T-helper 2 cell (primary cell): ENCODE measurements at regions not wholly inside any gene's neighbourhood (a gene's known extent, or its start where the extent isn't known, plus 50 kb on each side); places are given as distances from the start of the nearest gene placed in this dataset.
"Not testable (repeated sequence)": the region's sequence is repeated elsewhere in the genome, so short reads cannot be mapped to it uniquely, and the experiment has no call there.

Source experiments
- DNase-seq, 5 experiments: peaks; one replicate each; pipeline versions ENCODE4 v3.0.0 to v3.0.0-alpha.2; 2012 to 2022

DNA sequence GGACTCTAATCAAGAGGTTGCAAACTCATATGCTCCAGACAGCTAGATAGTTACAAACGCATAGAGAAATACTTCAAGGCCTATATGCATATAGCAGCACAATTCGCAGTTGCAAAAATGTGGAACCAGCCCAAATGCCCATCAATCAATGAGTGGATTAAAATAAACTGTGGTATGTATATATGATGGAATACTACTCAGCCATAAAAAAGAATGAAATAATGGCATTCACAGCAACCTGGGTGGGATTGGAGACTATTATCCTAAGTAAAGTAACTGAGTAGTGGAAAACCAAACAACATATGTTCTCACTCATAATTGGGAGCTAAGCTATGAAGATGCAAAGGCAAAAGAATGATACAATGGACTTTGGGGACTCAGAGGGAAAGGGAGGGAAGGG is 65.0 kb upstream of the ARRDC3 start:
- DNase-seq = not testable (repeated sequence)

DNA sequence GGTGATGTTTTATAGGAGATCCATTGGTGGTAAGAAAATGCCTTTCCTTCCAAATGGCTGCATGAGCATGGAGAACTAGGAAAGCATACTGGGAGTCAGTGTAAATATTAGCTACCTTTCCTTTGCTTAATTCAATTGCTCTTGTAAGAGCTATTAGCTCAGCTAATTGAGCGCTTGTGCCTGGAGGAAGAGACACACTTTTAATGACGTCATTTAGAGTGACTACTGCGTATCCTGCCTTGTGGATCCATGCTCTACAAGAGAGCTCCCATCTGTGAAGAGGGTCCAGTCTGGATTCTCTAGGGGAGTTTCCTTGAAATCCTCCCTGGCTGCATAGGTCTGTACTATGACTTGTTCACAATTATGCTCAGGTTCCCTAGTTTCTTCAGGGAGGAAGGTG is 63.8 kb upstream of the ARRDC3 start:
- DNase-seq = not testable (repeated sequence)

DNA sequence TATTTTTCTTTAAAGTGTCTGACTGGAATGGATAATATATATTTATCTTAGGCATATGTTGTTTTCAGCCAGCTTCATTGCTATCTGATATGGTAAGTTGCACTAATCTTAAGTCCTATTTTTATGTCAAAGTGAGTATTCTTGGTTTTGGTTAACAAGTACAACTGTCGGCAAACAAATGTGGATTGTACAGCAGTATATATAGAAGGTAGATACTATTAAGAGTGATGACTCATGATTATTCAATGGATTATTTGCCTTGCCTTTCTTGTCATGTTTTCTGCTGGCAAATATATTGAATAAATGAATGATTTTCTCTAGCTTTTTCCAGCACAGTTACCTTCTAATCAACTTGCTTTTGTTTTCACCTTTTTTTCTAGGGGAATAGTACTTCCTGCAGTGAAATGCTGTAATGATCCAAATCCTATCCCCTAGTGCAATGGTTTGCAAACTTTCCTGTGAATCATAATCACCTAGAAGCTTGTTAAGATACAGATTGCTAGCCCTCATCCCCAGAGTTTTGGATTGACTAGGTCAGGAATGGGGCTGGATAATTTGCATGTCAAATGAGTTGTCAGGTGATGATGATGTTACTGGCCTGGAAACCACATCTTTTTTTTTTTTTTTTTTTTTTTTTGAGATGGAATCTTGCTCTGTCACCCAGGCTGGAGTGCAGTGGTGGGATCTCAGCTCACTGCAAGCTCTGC is 60.8 kb upstream of the ARRDC3 start:
- no peak for DNase-seq

DNA sequence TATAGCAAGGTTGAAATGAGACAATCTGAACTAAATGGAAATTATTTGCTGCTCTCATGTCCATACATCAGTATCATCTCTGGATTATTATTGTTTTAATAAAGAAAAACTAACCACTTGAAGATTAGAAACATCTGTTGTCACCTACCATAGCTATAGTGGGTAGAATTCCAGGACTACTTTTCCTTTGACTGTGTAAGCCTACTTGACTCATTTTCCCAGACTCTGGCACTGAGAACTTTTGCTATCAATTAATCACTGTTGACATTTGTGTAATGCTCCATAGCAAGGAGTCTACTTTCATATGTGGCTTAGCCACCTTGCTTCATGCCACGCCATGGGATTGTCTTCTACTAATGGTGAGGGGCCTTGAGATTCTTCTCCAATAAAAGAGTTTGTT is 59.9 kb upstream of the ARRDC3 start:
- DNase-seq = no peak

DNA sequence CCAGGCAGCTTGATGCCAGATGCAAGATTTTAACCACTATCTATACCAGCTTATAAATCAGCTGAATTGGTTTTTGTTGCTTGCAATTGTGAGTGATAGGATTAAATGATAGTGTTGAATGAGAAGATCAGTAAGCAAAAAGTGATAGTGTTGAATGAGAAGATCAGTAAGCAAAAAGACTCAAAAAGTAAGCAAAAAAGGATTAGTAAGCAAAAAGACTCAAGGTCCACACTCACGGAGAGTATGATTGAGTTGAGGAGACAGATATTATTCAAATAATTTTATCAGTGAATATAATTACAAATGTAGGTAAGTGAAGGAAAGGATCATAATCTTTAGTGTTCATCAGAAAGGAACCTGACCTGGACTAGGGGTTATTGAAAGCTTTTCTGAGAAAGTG is 58.0 kb upstream of the ARRDC3 start:
- no peak for DNase-seq

DNA sequence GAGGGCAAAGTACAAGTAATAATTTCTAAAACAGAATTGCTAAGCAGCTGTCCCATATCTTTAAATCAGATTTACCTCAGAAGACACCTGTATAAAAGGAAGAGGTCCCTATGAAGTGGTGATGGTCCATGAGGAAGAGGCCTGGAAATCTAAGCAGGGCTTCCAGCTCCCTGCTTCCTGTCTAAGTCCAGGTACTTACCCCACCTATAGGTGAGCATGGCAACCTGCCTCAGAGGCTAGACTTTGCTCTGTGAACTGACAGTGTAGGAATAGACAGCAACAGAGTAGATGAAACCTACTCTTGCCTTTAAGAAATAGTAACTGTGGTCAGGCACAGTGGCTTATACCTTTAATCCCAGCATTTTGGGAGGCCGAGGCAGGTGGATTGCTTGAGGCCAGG is 55.8 kb upstream of the ARRDC3 start:
- no peak for DNase-seq

DNA sequence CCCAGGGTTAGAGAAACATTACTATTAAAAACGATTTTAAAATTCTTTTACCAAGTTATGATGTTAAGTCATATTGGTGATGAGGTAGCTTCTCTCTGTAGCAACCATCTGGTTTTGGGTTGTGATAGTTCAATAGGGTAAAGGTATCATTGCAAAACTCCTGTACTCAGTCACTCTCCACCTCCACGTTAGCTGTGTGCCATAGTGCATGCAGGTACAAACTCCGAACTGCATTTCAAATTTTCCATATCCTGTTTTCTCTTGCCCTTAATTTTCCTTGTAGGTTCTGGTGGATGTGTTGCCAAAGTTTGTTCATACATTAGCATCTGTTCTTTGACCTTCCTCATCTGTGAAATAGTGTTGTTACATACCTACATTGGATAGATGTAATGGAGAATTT is 53.1 kb upstream of the ARRDC3 start:
- no peak for DNase-seq

DNA sequence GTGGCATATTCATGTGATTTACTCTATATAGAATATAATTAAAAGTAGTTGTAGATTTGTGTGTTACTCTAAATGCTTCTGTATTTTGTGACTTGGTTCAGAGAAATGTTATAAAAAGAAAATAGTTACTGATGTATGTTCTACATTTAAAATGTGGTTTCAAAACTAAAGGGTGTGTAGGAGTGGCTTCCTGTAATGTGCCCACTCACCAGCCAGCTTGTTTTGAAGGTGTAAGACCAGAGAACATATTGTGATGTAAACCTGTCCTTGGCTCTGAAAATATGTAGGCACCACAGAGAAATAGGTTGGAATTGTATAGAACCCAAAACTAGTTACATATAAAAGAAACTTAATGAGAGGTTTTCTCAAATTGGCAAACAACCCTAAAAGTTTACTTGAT is 51.2 kb upstream of the ARRDC3 start:
- peak in 2 of 5 experiments; percentile 5 to 35 for DNase-seq

DNA sequence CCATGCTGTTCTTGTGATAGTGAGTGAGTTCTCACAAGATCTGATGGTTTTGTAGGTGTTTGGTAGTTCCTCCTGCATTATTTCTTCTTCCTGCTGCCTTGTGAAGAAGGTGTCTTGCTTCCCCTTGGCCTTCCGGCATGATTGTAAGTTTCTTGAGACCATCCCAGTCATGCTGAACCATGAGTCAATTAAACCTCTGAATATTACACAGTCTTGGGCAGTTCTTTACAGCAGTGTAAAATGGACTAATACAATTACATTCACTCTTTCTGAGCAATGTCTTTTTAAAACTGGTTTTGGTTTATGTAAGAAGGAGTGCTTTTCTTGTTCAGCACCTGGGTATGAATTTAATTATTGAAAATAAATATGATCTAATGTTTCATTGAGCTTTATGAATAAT is 50.7 kb upstream of the ARRDC3 start:
- no peak for DNase-seq
